ENCODE measurements at regions not wholly inside any gene's neighbourhood (a gene's known extent, or its start where the extent isn't known, plus 50 kb on each side); places are given as distances from the start of the nearest gene placed in this dataset.

DNA sequence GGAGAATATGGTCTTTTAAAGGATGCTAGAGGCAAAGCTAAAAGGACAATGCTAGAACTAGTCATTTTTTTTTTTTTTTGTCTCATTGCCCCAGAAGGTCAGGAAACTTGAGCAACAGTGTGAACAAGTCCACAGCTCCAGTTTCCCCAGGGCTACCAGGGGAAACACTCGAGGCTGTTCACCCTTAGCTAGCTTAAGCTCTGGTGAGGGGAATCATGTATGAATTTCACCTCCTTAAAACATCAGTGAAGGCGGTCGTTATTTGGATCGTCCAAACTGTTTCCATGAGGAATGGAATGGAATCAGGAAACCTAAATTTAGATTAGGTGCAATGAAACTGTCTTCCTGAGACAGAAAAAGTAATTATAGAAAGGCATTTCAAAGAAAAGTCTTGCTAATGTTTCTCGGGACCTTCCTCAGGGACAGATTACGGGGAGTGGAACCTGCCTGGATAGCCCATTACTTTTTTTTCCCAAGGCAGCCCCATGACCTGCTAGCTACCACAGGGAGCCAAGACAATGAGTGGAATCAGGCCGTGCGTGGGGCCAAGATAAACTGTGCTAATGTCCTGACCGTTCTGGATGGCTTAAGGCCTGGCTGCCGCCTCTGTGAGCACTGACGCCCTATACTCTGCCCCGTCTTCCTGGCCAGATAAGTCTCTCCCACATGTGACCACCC is 164.8 kb upstream of the SGK1 start:
- TF ChIP-seq, protein P1, sequence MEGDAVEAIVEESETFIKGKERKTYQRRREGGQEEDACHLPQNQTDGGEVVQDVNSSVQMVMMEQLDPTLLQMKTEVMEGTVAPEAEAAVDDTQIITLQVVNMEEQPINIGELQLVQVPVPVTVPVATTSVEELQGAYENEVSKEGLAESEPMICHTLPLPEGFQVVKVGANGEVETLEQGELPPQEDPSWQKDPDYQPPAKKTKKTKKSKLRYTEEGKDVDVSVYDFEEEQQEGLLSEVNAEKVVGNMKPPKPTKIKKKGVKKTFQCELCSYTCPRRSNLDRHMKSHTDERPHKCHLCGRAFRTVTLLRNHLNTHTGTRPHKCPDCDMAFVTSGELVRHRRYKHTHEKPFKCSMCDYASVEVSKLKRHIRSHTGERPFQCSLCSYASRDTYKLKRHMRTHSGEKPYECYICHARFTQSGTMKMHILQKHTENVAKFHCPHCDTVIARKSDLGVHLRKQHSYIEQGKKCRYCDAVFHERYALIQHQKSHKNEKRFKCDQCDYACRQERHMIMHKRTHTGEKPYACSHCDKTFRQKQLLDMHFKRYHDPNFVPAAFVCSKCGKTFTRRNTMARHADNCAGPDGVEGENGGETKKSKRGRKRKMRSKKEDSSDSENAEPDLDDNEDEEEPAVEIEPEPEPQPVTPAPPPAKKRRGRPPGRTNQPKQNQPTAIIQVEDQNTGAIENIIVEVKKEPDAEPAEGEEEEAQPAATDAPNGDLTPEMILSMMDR (IDR thresholded peaks at IDR 0.05): no peak
- no peak for TF ChIP-seq POLR2A (IDR thresholded peaks at IDR 0.05)
